ENCODE measurements at regions not wholly inside any gene's neighbourhood (a gene's known extent, or its start where the extent isn't known, plus 50 kb on each side); places are given as distances from the start of the nearest gene placed in this dataset.
"Not testable (repeated sequence)": the region's sequence is repeated elsewhere in the genome, so short reads cannot be mapped to it uniquely, and the experiment has no call there.

DNA sequence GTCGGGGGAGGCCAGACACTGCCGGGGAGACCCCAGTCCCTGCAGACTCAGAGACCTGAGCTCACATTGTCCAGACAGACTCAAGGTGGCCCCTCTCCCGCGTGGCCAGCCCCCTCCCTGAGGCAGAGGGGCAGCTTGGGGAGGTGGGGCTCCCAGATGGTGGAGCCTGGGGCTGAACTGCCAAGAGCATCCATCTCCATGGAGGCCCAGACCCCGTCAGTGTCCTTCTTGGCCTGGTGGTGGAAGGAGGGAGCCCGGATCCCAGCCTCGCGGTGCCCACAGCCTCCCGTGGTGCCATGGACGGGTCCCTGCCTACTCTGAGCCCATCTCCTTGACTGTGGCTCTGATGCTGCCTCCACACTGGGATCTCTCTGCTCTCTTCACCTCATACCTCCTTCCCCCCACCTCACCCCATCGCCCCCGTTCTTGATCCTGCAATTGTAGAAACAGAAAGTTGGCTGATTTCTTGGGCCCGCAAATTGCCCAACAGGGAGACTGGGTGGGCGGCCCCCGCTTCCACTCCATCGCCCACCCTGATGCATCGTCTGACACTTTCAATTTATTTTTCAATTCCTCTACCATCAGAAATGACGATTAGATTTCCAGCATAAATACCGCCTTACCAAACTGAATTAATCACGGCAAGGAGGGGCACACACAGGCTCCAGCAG is 348.9 kb downstream of the MATN1 start:
- no peak for DNase-seq

DNA sequence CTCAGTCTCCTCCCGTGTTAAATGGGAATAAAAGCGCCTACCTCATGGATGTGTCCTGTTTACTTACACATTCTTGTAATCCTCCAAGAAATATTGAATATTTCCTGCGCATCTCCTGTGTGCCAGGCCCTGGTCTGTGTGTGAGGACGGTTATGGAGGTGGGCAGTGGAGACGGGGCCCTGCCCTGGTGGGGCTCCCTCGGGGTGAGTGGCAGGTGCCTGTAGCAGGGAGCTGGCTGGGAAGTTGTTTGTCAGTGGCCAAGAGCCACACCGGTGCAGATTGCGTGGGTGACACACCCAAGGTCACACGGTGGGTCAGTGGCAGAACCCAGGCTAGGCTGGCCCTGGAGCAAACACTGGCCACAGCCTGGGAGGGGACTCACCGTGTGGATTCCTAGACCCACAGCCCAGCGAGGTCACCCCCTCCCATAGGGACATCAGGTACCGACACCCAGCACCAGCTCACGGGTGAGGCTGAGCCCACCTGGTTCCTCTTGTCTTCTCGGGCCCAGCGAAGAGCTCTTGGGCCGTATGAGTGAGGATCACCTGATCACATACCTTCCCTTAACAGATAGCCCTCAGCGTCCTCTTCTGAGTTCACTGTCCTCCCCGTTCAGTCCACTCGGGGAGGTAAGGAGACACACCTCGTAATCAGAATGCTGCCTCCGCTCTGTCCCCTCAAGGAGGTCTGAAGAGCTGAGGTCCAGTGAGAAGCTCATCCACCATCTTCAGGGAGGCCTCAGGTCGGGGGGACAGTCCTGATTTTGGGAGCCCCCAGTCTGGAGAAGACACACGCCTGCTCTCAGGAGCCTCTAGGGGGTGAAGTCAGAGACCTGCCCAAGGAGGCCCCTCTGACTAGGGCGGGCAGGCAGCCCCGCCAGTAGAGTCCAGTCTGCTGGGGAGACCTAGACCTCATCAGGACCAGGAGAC is 349.6 kb downstream of the MATN1 start:
- no peak for DNase-seq

DNA sequence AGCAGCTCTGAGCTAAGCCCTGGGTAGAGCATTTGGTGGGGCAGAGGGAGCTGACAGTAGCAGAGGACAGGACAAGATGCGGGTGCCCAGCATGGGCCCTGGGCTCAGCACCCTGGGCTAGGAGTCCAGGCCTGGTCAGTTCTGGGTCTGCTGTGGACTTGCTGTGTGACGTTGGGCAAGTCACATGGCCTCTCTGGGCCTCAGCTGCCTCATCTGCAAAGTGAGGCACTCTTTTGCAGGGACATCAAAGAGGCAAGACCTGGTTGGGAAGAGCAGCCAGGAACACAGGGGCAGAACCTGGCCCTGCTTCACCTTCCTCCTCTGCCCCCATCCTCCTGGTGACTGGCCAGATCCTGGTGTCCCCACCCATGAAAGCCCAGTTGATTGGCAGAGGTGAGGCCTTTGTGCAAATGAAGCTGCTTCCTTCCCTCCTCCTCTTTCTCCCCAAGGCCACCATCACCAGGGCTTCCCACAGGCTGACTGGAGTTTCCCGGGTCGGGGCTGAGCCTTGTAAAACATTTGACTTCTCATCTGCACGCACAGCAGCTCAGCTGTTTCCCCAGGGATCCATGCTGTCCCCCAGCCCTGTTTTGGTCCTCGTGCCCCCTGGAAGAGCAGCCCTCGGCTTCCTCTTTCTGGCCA is 350.5 kb downstream of the MATN1 start:
- DNase-seq = peak; percentile 16

DNA sequence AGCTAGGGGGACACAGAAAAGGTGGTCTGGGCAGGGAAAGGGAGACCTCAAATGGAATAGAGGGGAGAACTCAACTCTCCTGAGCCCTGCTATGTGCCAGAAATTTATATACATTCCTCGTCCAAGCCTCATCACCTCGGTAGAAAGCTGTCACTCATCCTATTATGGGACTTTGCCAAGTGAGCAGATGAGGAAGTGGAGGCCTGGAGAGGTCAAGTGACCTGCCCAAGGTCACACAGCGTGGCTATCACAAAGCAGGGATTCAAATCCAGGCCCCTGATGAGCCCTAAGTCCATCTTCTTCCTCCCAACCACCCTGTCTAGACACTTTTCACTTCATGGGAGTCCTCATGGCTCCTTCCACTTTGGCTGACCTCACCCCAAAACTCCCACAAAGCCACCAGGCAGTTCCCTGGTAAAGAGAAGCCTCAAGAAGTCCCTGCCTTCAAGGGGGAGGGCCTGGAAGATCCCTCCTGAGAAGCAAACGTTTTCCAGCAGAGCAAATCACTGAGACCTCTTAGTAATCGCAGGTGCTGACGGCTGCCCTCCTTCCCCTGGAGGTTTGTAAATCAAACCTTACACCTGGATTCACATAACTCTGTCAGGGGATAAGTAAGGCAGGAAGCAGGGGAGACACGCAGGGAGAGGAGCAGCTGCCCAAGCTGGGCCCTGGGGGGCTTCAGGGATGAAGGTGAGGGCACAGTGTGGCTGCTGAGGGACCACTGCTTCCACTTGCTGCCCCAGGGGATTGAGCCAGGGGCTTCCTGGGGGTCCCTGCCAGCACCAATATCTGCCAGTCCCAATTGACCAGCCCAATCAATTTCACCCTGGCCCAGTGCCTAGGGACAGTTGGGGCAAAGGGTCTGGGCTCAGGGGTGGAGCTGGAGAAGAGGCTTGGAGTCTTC is 351.2 kb downstream of the MATN1 start:
- DNase-seq = no peak

DNA sequence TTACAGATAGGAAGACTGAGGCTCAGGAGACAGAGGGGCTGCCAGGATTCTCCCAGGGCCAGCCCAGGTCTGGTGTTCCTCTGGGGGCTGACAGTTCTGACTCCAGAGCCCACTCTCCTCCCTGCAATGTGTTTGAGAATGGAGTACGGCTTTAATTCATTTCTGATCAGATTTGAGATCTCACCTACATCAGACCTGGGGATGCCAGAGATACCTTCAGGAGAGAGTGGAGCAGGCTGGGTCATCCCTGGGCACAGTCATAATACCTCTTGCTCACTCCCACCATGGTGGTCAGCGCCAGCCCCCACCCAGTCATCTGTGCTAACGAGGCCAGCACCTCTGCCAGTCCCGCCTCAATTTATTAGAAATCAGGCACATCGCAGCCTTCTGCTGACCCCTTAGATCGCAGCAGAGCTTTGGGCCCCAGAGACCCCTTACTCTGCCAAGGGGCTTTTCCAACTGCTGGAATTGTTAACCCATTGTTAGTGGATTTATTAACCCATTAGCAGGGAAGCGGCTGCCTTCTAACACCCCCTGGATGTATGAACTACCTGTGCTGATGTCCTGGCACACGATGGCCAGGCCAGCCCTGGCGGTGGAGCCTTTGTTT is 352.1 kb downstream of the MATN1 start:
- no peak for DNase-seq

DNA sequence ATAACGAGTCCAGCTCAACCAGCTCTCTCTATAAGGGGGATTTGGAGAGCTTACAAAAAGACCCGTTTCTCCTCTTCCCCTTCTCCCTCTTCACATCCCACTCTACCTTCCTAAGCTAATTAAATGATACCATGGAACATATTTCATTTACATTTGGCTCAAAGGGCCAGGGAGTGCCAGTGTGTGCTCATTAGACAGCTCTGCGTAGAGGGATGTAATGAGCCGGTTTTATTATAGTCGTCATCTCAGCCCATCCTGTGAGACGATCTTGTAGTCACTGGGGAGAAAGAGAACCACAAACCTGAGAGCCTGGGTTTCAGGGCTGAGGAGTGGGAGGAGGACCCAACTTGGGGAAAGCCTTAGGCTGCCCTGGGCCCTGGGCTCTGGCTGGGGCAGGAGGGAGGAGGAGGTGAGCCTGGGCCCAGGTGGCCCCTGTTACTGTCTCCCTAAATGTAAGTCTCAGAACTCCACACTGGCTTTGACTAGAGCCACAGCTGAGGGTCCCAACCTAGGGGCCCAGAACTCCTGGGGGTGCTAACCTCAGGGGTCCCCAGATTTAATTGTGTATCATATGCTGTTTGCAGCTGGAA is 354.6 kb downstream of the MATN1 start:
- no peak for DNase-seq

DNA sequence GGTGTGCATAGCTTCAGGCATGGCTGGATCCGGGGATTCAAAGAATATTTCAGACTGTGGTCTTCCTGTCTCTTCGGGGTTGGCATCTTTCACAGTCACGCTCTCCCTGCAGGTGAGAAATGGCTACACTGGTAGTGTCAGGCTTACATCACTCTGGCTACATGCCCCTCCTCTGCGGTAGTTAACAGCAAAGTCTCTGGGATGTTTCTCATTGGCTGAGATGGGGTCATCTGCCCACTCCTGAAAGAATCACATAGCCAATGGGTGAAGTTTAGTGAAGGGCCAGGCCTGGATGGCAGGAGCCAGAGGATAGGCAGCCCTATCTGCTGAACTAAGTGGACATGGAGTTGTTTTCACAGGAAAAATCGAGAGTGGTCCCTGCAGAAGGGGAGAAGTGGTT is 356.5 kb downstream of the MATN1 start:
- no peak for DNase-seq

DNA sequence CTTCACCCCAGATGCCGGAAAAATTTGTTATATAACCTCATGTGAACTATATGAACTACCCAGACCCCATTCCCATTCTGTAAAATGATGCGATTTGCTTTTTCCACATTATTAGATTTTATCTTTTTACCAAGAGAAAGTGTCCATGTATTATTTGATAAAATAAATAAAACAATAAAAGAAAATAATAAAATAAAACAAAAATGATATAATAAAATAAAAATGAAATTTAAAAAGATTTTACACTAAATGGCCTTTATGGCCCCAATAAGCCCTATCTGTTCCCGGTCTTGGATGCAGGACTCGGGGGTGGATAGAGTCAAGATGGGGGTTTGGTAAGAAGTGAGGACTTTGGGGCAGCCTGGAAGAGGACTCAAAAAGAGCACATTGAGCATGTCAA is 357.2 kb downstream of the MATN1 start:
- DNase-seq = no peak

DNA sequence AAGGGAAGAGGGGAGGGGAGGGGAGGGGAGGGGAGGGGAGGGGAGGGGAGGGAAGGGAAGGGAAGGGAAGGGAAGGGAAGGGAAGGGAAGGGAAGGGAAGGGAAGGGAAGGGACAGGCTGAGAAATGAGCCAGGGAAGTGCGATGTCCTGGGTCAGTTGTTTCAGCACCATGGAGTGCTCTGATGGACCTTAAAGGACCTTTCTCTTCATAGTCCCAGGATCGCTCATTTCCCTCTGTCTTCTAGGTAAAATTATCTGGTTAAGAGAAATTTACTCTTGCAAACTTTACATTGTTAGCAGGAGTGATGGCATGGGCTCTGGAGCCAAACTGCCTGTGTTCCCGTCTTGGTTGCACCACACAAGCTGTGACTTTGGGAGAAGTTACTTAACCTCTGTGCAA is 357.8 kb downstream of the MATN1 start:
- no peak for DNase-seq

DNA sequence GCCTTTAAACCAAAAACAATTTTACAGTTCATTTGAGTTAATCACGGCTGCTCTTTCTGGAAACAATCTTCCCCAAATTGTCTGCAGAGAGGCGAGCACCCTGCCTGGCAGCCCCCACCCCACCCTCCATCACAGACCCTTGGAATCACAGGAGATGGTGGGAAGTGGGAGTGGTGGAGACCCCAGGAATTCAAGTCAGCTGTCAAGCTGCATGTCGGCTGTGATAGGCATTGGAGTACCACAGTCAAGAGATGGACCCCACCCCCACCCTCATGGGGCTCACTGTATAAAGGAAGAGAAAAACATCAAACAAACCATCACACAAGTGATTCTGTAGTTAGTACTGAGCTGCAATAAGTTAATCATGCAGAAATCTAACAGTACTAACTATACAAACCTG is 360.4 kb downstream of the MATN1 start:
- DNase-seq = no peak

DNA sequence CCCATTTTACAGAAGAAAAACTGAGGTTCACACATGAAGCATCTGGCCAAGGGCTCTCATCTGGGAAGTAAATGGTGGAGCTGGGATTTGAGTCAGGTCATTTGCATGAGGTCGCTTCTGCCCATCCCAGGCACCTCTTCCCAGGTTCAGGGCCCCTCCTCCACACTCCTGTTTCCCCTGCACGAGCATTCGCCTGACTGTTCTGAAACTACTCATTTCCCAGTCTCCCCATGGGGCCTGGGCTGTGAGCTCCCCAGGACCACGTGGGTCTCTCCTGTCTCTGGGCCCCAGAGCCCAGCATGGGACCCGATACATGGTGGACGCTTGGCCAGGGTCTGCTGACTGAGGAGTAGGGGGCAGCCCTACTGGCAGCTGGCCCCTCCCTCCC is 360.8 kb downstream of the MATN1 start:
- DNase-seq = no peak

DNA sequence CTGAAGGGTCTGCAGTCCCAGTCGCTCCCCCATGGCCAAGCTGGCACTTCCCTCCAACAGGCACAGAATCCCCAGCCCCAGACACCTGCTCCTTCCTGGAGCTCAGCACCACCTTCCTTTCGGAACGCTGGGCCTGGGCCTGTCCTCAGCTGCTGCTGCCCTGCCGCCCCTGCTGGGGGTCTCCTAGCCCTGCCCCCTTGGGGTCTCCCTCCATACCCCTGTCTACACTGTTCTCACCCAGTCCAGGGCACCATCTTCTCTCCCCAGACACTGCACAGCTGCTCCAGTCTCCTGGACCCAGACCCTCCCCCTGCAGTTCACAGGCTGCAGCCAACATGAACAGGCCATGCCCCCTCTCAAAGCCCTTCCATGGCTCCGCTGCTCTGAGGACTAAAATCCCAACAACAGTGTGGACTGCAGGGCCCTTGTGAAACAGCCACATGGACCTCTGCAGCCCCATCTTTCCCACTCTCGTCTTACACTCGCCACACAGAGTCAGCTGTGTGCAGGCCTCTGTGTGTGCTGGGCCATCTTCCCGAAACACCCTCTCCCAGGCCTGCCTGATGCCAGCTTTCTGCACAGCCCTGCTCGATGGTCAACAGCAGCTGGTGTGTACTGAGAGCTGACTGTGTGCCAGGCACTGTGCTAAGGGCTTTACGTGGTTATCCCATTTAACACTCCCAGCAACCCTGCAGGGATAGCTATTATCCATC is 361.3 kb downstream of the MATN1 start:
- not testable (repeated sequence) for DNase-seq

DNA sequence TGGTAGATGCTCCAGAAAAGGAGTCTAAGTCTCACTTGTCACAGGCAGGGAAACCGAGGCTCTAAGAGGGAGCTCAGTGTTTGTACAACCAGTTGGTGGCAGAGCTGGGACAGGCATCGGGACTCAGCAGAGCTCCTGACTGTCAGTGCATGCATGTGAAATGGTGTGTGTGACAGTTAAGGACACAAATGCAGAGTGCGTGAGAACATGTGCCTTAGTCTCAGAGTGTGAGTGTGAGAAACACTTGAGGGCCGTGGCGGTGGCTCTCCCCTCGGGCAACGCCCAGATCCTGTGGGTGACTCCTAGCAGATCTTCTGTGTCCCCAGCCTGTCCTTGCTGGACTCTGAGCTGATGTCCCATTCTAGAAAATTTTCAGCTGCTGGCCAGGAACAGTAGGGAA is 362.6 kb downstream of the MATN1 start:
- no peak for DNase-seq

DNA sequence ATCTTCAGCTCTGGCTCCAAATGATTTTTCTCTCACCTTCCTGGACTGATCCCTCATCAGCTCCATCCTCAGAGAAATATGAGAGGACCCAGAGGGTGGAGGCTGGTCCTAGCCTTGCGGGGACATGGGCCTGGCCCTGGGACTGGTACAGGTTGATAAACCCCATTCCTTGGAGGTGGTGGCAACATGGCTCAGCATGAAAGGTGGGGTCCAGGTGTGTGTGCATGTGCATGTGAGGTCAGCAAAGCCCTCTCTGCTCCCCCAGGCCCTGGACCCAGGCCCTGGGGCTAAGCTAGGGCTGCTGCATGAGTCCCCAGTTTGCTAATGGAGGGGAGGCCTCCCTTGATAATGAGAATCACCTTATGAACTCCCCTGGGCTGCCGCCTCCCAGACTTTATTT is 363.1 kb downstream of the MATN1 start:
- no peak for DNase-seq

DNA sequence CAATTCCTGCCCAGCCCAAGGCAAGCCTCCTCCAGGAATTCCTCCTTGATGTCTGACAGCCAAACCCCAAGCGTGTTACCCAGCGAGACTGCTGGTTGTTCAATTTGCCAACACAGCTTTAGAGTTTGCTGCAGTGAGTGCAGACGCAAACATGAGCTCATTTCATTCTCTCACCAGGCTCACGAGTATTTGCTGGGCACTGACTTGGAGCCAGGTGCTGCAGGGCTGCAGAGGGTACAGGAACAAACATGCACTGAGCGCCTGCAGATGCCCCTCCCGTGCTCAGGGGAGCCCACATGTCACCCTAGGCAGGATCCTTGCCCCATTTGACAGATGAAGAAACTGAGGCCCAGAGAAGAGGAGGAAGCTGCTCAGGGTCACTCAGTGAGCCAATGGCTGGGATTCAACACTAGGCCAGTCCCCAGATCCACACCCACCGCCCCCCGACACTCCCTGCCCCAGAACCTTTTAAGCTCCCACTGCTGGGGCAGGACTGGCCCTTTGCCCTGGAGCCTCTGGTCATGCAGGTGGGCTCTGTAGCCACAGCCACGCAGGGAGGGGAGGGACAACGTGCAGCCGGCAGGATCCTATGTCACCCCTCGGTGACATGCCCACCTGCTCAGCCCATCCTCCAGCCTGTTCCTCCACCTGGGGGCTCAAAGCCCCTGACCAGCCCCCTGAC is 363.7 kb downstream of the MATN1 start:
- no peak for DNase-seq

DNA sequence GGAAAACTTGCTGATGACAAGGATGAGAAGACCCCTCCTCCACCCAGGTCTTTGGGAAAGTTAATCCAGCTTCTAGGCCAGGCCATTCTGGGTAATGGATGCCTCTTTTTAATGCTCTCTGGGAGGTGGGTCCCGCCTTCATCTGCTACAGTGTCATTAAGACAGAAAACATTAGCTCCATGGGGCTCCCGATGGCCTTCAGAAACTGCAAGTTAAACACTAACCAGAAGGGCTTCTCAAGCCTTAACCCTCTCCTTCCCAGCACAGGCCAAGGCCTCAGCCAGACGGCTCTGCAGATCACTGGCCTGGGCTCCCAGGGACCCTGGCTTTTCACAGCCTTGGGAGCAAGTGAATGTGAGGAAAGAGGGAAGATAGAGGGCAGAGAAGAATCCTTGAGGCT is 364.9 kb downstream of the MATN1 start:
- DNase-seq = no peak

DNA sequence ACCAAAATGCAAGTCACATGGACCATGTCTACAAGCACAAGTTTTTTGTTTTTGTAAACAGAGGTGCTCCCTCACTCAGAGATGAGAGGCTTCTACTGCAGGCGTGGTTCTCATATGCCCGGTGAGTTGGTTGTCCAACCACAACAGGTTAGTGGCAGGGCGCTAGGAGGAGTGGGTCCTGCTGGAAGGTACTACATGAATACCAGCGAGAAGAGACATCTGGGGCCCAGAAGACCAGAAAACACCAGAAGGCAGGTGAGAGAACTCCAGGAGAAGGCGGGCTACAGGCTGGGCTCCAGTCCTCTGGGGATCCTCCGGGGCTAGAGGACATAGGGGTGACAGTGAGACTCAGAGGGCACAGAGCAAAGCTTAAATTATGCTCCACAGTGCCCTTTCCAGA is 366.5 kb downstream of the MATN1 start:
- no peak for DNase-seq

DNA sequence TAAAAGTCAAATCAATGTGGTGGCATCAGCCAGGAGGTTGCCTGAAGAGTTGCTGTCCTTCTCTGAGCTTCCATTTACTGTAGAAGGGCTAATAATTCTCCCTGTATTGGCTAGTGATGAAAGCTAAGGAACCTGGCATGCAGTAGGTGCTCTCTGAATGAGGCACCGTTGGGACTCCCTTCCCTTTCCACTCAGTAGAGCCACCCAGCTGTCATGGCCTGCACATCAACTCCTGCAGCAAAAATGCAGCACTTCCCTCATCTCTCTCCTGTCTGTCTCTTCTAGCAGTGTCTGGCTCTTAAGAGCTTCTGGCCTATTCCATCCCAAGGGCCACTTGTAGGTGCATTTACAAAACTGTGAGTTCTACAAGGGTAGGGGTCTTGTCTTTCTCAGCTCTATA is 369.0 kb downstream of the MATN1 start:
- no peak for DNase-seq

DNA sequence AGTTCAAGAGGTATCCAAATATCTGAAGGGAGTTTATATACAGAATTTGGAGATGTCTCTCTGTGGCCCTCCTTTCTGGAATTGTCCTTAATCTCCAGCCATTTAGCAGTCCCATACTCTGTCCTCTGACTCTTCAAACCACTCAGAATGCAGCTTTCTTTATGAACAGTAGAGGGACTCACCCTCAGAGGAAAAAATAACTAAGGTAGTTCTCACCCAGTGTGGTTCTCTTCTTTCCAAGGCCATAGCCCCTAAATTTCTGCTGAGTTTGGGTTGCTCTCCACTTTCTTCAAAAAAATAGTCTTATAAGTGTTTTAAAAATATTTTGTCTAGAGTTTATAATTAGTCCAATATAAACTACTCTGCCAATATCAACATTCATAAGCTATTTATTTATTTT is 369.7 kb downstream of the MATN1 start:
- no peak for DNase-seq

DNA sequence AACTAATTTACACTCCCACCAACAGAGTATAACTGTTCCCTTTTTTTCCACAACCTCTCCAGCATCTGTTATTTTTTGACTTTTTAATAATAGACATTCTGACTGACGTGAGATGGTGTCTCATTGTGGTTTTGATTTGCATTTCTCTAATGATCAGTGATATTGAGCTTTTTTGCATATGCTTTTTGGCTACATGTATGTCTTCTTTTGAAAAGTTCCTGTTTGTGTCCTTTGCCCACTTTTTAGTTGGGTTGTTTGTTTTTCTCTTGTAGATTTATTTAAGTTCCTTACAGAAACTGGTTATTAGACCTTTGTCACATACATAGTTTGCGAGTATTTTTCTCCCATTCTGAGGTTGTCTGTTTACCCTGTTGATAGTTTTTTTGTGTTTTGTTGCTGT is 375.2 kb downstream of the MATN1 start:
- DNase-seq = no peak

Data from NCI-H510A treated with DMSO at 0.1 percent for 48 hours (cell line).